SK-N-SH (cell line): ENCODE measurements at regions not wholly inside any gene's neighbourhood (a gene's known extent, or its start where the extent isn't known, plus 50 kb on each side); places are given as distances from the start of the nearest gene placed in this dataset.

Experiments
- CTCF ChIA-PET: fragments of 300-600, 350-600 bp; formaldehyde crosslinking; extraction: SDS; loops from one replicate; lab custom pipeline; 2021; lab: Yijun Ruan, JAX
- POLR2A ChIA-PET: fragments of 350-600 bp; sonication (Branson Sonifier 250); formaldehyde crosslinking; extraction: SDS; loops from one replicate; lab custom pipeline; 2020; ENCODE audit warnings: antibody characterized with exemption, inconsistent platforms; lab: Yijun Ruan, JAX
- DNase-seq: peaks from one replicate; pipeline ENCODE4 v3.0.0; 2012
- H2AFZ ChIP-seq: fragments of 200-600 bp; sonication (generic); 2 replicates; pipeline ENCODE4 v1.8.1; 2016; ENCODE audit warnings: antibody characterized with exemption, mild to moderate bottlenecking, low read depth
- H3F3A ChIP-seq: fragments of 200-600 bp; sonication (generic); replicated peaks from 2 replicates; pipeline ENCODE3; 2016; ENCODE audit warnings: antibody characterized with exemption, mild to moderate bottlenecking; ENCODE audit not compliant: insufficient read depth
- H3K27ac ChIP-seq, 2 experiments: fragments of 200-500 bp in 1 of 2; fragments of 200-600 bp in 1 of 2; sonication (Bioruptor generic) in 1 of 2; sonication (generic), shearing (Covaris generic) in 1 of 2; 2 replicates each; pipeline versions ENCODE4 v1.5.1 to v1.6.1; 2014 to 2016; ENCODE audit warnings: low read depth in 2 of 2, inconsistent platforms in 1 of 2, low read length in 1 of 2, mild to moderate bottlenecking in 1 of 2, mixed read lengths in 1 of 2
- H3K27me3 ChIP-seq: fragments of 200-600 bp; sonication (generic), shearing (Covaris generic); 2 replicates; pipeline ENCODE4 v1.6.1; 2016; ENCODE audit warnings: mixed run types; ENCODE audit not compliant: insufficient read depth
- H3K36me3 ChIP-seq, 2 experiments: fragments of 200-500 bp in 1 of 2; fragments of 200-600 bp in 1 of 2; sonication (Bioruptor generic) in 1 of 2; sonication (generic) in 1 of 2; replicated peaks in 1 of 2; 2 replicates each; pipeline versions ENCODE3 to v1.5.1; 2014 to 2016; ENCODE audit warnings: low read length in 1 of 2, mild to moderate bottlenecking in 1 of 2; ENCODE audit not compliant: insufficient read depth in 2 of 2, control insufficient read depth in 1 of 2
- H3K4me1 ChIP-seq, 2 experiments: fragments of 200-500 bp in 1 of 2; fragments of 200-600 bp in 1 of 2; sonication (Bioruptor generic) in 1 of 2; sonication (generic), shearing (Covaris generic) in 1 of 2; 2 replicates each; pipeline versions ENCODE4 v1.5.1 to v1.6.1; 2014 to 2016; ENCODE audit warnings: low read depth in 1 of 2, low read length in 1 of 2, mixed run types in 1 of 2; ENCODE audit not compliant: insufficient read depth in 2 of 2, control insufficient read depth in 1 of 2
- H3K4me2 ChIP-seq: fragments of 200-600 bp; sonication (generic), shearing (Covaris generic); 2 replicates; pipeline ENCODE4 v1.6.1; 2017; ENCODE audit warnings: mixed run types
- H3K4me3 ChIP-seq, 2 experiments: fragments of 200-500 bp in 1 of 2; fragments of 200-600 bp in 1 of 2; sonication (Bioruptor generic) in 1 of 2; sonication (generic), shearing (Covaris generic) in 1 of 2; 2 replicates each; pipeline versions ENCODE4 v1.5.1 to v1.8.1; 2014 to 2016; ENCODE audit warnings: low read depth in 2 of 2, inconsistent platforms in 1 of 2, low read length in 1 of 2, mild to moderate bottlenecking in 1 of 2, mixed read lengths in 1 of 2, moderate library complexity in 1 of 2
- H3K79me2 ChIP-seq: fragments of 200-600 bp; sonication (generic); 2 replicates; pipeline ENCODE4 v1.8.1; 2017; ENCODE audit warnings: mild to moderate bottlenecking; ENCODE audit not compliant: insufficient read depth
- H3K9ac ChIP-seq: fragments of 200-600 bp; sonication (generic); 2 replicates; pipeline ENCODE4 v1.6.1; 2017; ENCODE audit warnings: mixed run types
- H3K9me2 ChIP-seq: fragments of 200-600 bp; sonication (generic); 2 replicates; pipeline ENCODE4 v1.6.1; 2017; ENCODE audit warnings: mixed run types
- H3K9me3 ChIP-seq: fragments of 200-600 bp; sonication (generic); 2 replicates; pipeline ENCODE4 v1.6.1; 2017; ENCODE audit warnings: mixed run types, mild to moderate bottlenecking, moderate library complexity
- H4K20me1 ChIP-seq: fragments of 200-600 bp; sonication (generic); 2 replicates; pipeline ENCODE4 v1.6.1; 2017; ENCODE audit warnings: mild to moderate bottlenecking, mixed run types; ENCODE audit not compliant: insufficient read depth
- CHD2 ChIP-seq: fragments of 150-350 bp; IDR thresholded peaks from 2 replicates; pipeline ENCODE4 v1.6.1; 2018; ENCODE audit warnings: low read length; ENCODE audit not compliant: partially characterized antibody
- EP300 ChIP-seq, 2 experiments: IDR thresholded peaks; 2 replicates each; pipeline versions ENCODE4 v1.4.0 to v1.6.1; 2012; ENCODE audit warnings: borderline replicate concordance in 1 of 2, low read depth in 1 of 2, low read length in 1 of 2
- EZH2phosphoT487 ChIP-seq: fragments of 200-600 bp; sonication (generic); IDR thresholded peaks from 2 replicates; pipeline ENCODE4 v1.6.1; 2017; ENCODE audit warnings: low read depth, mixed run types, mild to moderate bottlenecking, antibody characterized with exemption, moderate library complexity, borderline replicate concordance
- FOSL2 ChIP-seq: IDR thresholded peaks from 2 replicates; pipeline ENCODE4 v1.4.0; 2012; ENCODE audit warnings: low read depth, mild to moderate bottlenecking, moderate library complexity, borderline replicate concordance
- GATA2 ChIP-seq: sonication (generic); formaldehyde crosslinking; IDR thresholded peaks from 2 replicates; pipeline ENCODE4 v1.5.0; 2020; ENCODE audit warnings: mild to moderate bottlenecking, missing genetic modification reagents
- JUND ChIP-seq: IDR thresholded peaks from 2 replicates; pipeline ENCODE4 v1.4.0; 2012
- RAD21 ChIP-seq: IDR thresholded peaks from 2 replicates; pipeline ENCODE4 v1.6.1; 2012; ENCODE audit warnings: mild to moderate bottlenecking, low read length
- RCOR1 ChIP-seq: fragments of 150-350 bp; IDR thresholded peaks from 2 replicates; pipeline ENCODE4 v1.6.1; 2017; ENCODE audit warnings: antibody characterized with exemption, low read length
- RFX5 ChIP-seq: IDR thresholded peaks from 2 replicates; pipeline ENCODE4 v1.6.1; 2012; ENCODE audit warnings: mild to moderate bottlenecking, improper control_type of control experiment, low read length
- SMC3 ChIP-seq: IDR thresholded peaks from 2 replicates; pipeline ENCODE4 v1.6.1; 2012; ENCODE audit warnings: low read depth, low read length, improper control_type of control experiment
- TAF1 ChIP-seq: IDR thresholded peaks from 2 replicates; pipeline ENCODE4 v1.6.1; 2012; ENCODE audit warnings: low read depth, mild to moderate bottlenecking, low read length, moderate library complexity, borderline replicate concordance
- TEAD4 ChIP-seq: IDR thresholded peaks from 2 replicates; pipeline ENCODE4 v1.4.0; 2012; ENCODE audit warnings: mild to moderate bottlenecking, borderline replicate concordance; ENCODE audit not compliant: insufficient read depth
- YY1 ChIP-seq: IDR thresholded peaks from 2 replicates; pipeline ENCODE4 v1.4.0; 2012; ENCODE audit warnings: low read depth, mild to moderate bottlenecking
- WGBS: methylation state at CpG from one replicate; pipeline ENCODE4 v1.1.6; 2017; ENCODE audit warnings: low lambda C conversion rate; 5-methylcytosine and 5-hydroxymethylcytosine counted together
- TF ChIP-seq, protein P1 (sequence below): IDR thresholded peaks from 2 replicates; pipeline ENCODE4; 2012

DNA sequence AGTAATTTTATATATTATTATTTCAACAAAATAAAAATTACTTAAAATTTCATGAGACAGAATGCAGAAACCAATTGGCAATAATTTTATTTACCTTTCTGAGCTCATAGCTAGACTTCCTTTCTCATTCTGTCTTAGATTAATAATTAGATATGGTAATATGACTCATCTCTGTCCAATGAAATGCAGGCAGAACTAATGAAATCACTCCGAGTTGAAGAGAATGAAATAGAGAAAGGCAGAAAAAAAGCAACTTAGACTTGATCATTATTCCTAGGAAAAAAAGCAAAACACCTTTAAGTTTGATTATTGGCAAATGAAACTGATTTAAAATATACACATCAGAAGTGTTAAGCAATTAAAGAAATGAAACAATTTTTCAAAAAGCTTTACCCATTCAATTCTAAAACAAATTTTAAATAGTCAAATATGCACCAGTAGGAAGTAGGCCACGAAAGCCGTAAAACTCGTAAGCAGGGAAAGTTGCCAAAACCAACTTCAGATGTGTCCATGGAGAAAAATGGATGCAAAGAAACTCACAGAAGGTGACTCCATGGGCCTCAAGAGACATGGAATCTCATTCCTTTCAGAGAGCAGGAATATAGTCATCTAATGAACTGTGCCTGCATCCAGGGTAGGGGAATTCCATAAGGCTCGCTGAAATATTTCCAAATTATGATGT is 293.8 kb upstream of the RGS17 start:
- Histone ChIP-seq H3K4me1 (no peaks in the 10 kb centered on the region), H3K9me3 (no peaks in the 10 kb centered on the region), H3K9ac (no peak overlapping the region; the same call in 1 of the 2 replicates), H3F3A (peaks cover 13% of the 10 kb centered on the region), H3K36me3 (no peaks in the 10 kb centered on the region), H3K27me3 (no peaks in the 10 kb centered on the region), H4K20me1 (no peaks in the 10 kb centered on the region), H3K9me2 (no peaks in the 10 kb centered on the region), H3K27ac (peak overlapping the region in 1 of 2 experiments; percentile 76; a peak in 2 of 4 replicates), H3K4me2 (peak overlapping the region; percentile 37; the same call in 1 of the 2 replicates), H3K4me3 (no peak overlapping the region), H2AFZ (peak overlapping the region; percentile 65; the same call in 1 of the 2 replicates), H3K79me2 (no peaks in the 10 kb centered on the region)
- POLR2A ChIA-PET, result no interaction called here
- CTCF ChIA-PET, result no interaction called here
- WGBS, result 47% methylated on average over 5 of the region's 5 CpGs
- TF ChIP-seq, protein P1, sequence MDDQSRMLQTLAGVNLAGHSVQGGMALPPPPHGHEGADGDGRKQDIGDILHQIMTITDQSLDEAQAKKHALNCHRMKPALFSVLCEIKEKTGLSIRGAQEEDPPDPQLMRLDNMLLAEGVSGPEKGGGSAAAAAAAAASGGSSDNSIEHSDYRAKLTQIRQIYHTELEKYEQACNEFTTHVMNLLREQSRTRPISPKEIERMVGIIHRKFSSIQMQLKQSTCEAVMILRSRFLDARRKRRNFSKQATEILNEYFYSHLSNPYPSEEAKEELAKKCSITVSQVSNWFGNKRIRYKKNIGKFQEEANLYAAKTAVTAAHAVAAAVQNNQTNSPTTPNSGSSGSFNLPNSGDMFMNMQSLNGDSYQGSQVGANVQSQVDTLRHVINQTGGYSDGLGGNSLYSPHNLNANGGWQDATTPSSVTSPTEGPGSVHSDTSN, result no peak
- TF ChIP-seq SMC3 (no peak), YY1 (no peak), EZH2phosphoT487 (no peak), JUND (no peak)
- DNase-seq, result no peak

DNA sequence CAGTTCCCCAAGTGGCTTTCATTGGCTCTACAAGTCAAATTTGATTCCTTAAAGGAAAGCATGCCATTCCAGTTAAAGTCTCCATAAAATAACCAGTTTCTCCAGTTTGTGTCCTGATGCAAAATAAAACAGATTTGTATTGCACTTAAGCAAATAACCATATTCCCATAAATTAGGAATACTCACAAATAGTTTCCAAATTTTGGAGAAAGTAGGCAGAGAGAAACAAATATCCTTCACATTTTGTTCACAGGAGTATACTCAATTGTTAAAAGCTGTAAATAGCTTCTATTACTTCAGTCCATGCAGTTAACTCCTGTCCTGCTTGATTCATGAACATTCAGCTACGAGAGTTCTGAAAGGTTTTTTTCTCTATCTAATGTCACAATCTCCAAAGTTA is 281.4 kb upstream of the RGS17 start:
- TF ChIP-seq RCOR1, result no peak
- TF ChIP-seq SMC3, result no peak
- no peak for TF ChIP-seq TEAD4
- no peak for TF ChIP-seq TAF1
- no peak for TF ChIP-seq EZH2phosphoT487
- no peak for TF ChIP-seq RFX5
- no peak for TF ChIP-seq RAD21
- TF ChIP-seq, all 33 proteins: peak for 0
- Histone ChIP-seq H3K9ac (no peak overlapping the region), H3K27ac (no peak overlapping the region), H3K27me3 (no peaks in the 10 kb centered on the region), H3K9me3 (no peaks in the 10 kb centered on the region), H3F3A (no peaks in the 10 kb centered on the region), H3K36me3 (no peaks in the 10 kb centered on the region), H3K9me2 (no peaks in the 10 kb centered on the region), H3K4me3 (no peak overlapping the region), H3K4me1 (no peaks in the 10 kb centered on the region), H3K79me2 (no peaks in the 10 kb centered on the region), H4K20me1 (no peaks in the 10 kb centered on the region), H2AFZ (no peak overlapping the region), H3K4me2 (no peak overlapping the region)
- ChIA-PET POLR2A (no interaction called here), CTCF (no interaction called here)
- DNase-seq, result no peak
- 17% methylated on average over 1 of the region's 1 CpG for WGBS

DNA sequence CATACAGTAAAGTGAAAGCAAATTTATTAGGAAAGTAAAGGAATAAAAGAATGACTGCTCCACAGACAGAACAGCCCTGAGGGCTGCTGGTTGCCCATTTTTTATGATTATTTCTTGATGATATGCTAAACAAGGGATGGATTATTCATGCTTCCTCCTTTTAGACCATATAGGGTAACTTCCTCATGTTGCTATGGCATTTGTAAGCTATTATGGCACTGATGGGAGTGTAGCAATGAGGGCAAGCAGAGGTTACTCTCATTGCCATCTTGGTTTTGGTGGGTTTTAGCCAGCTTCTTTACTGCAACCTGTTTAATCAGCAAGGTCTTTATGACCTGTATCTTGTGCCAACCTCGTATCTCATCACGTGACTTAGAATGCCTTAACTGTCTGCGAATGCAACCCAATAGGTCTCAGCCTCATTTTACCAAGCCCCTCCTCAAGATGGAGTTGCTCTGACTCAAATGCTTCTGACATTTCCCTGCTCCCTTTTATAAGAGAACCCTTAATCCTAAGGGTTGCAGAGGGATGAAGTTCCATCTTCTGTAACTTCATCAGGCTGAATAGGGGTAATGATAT is 280.1 kb upstream of the RGS17 start:
- H3K4me1 ChIP-seq, result no peaks in the 10 kb centered on the region
- no peaks in the 10 kb centered on the region for H3K9me3 ChIP-seq
- H3K36me3 ChIP-seq, result no peaks in the 10 kb centered on the region
- no peaks in the 10 kb centered on the region for H3K27me3 ChIP-seq
- no peaks in the 10 kb centered on the region for H3K9me2 ChIP-seq
- no peak overlapping the region for H3K4me2 ChIP-seq
- TF ChIP-seq GATA2 (CRISPR knock-in tag), result no peak
- TF ChIP-seq RFX5, result no peak
- no peak for TF ChIP-seq CHD2
- TF ChIP-seq, protein P1, result no peak
- no peak for TF ChIP-seq JUND
- TF ChIP-seq FOSL2, result no peak
- no peak for TF ChIP-seq EP300 (IDR thresholded peaks at IDR 0.05; ENCODE audit: borderline replicate concordance in 1 of 2, low read depth in 1 of 2, low read length in 1 of 2)
- H4K20me1 ChIP-seq, result no peaks in the 10 kb centered on the region
- H3K9ac ChIP-seq, result no peak overlapping the region
- POLR2A ChIA-PET, result no interaction called here
- CTCF ChIA-PET, result no interaction called here
- DNase-seq, result no peak
- H3K79me2 ChIP-seq, result no peaks in the 10 kb centered on the region
- no peak overlapping the region for H3K27ac ChIP-seq
- no peaks in the 10 kb centered on the region for H3F3A ChIP-seq
- no peak overlapping the region for H3K4me3 ChIP-seq
- no peak overlapping the region for H2AFZ ChIP-seq
- 43% methylated on average over 3 of the region's 3 CpGs for WGBS
